Keratinocyte (primary cell): ENCODE measurements at regions not wholly inside any gene's neighbourhood (a gene's known extent, or its start where the extent isn't known, plus 50 kb on each side); places are given as distances from the start of the nearest gene placed in this dataset.

Source experiments
- EZH2 ChIP-seq: IDR thresholded peaks from one replicate; pipeline ENCODE4 v1.6.1; 2012; ENCODE audit warnings: inconsistent platforms, mild to moderate bottlenecking, low read length, moderate library complexity
- TF ChIP-seq, protein P1 (sequence below), 3 experiments: IDR thresholded peaks in 1 of 3; conservative IDR thresholded peaks in 1 of 3; optimal IDR thresholded peaks in 1 of 3; 2 replicates in 2 of 3; 3 replicates in 1 of 3; pipeline versions ENCODE3 to v1.5.1; 2011; ENCODE audit warnings: low read length in 3 of 3, mild to moderate bottlenecking in 3 of 3, moderate library complexity in 2 of 3, control low read depth in 1 of 3, inconsistent platforms in 1 of 3; ENCODE audit not compliant: insufficient read depth in 2 of 3; ENCODE audit errors: extremely low read depth in 1 of 3

DNA sequence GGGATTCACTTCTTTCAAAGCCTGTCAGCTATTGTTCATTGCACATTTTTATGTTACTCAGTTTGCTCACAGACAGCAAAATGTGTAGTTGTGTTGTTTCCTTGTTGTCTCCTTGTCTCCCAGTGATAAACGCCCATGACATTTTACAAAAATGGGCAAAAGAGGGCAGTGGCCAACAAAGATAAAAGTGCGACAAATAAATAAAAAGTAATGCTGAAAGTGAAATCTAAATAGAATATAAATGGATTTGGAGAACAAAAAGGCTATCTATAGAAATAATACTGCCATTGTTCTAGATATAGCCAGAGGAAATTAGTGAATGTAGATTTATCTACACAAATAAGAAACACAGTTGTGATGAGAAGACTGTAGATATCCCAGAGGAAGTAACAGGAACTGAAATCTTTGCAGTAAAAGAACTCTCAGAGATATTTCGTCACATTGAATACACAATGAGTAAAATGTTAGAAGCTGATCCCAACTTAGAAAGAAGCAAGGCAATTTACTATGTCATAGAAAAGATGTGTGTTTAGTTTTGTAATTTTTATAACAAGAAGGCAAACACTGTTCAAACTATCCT lies 1186.2 kb upstream of the FAM98A start:
- no peak for TF ChIP-seq EZH2
- TF ChIP-seq, protein P1, sequence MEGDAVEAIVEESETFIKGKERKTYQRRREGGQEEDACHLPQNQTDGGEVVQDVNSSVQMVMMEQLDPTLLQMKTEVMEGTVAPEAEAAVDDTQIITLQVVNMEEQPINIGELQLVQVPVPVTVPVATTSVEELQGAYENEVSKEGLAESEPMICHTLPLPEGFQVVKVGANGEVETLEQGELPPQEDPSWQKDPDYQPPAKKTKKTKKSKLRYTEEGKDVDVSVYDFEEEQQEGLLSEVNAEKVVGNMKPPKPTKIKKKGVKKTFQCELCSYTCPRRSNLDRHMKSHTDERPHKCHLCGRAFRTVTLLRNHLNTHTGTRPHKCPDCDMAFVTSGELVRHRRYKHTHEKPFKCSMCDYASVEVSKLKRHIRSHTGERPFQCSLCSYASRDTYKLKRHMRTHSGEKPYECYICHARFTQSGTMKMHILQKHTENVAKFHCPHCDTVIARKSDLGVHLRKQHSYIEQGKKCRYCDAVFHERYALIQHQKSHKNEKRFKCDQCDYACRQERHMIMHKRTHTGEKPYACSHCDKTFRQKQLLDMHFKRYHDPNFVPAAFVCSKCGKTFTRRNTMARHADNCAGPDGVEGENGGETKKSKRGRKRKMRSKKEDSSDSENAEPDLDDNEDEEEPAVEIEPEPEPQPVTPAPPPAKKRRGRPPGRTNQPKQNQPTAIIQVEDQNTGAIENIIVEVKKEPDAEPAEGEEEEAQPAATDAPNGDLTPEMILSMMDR (optimal IDR thresholded peaks at IDR 0.05 in 1 of 3, IDR thresholded peaks at IDR 0.05 in 1 of 3, conservative IDR thresholded peaks at IDR 0.05 in 1 of 3; ENCODE audit: extremely low read depth in 1 of 3, insufficient read depth in 2 of 3, low read length in 3 of 3) = no peak
